Common myeloid progenitor, CD34-positive (primary cell): ENCODE measurements at regions not wholly inside any gene's neighbourhood (a gene's known extent, or its start where the extent isn't known, plus 50 kb on each side); places are given as distances from the start of the nearest gene placed in this dataset.

Experiments used
- CTCF ChIA-PET: fragments of 350-600 bp; sonication (Branson Sonifier 250); formaldehyde crosslinking; loops from one replicate; lab custom pipeline; 2021; ENCODE audit warnings: antibody characterized with exemption; lab: Charles Lee
- POLR2A ChIA-PET: fragments of 350-600 bp; sonication (Branson Sonifier 250); formaldehyde crosslinking; loops from one replicate; lab custom pipeline; 2021; ENCODE audit warnings: antibody characterized with exemption; lab: Charles Lee
- DNase-seq, 3 donors: peaks; one replicate each; pipeline versions ENCODE4 v3.0.0 to v3.0.0-alpha.2; 2013
- H3K27ac ChIP-seq, 2 experiments: 1 replicate in 1 of 2; 2 replicates in 1 of 2; pipeline ENCODE4 v1.7.0; 2013; ENCODE audit warnings: inconsistent platforms in 2 of 2, low read length in 2 of 2, mild to moderate bottlenecking in 2 of 2, low read depth in 1 of 2, moderate library complexity in 1 of 2; ENCODE audit not compliant: severe bottlenecking in 2 of 2, insufficient read depth in 1 of 2, poor library complexity in 1 of 2
- H3K27me3 ChIP-seq, 5 experiments: replicated peaks in 2 of 5; 1 replicate in 3 of 5; 2 replicates in 2 of 5; pipeline versions ENCODE4 v1.6.1 to v1.7.0; 2013; ENCODE audit warnings: low read length in 4 of 5, mild to moderate bottlenecking in 2 of 5, moderate library complexity in 2 of 5, inconsistent platforms in 1 of 5; ENCODE audit not compliant: insufficient read depth in 5 of 5, control insufficient read depth in 4 of 5
- H3K36me3 ChIP-seq, 4 experiments: 1 replicate in 2 of 4; 2 replicates in 2 of 4; pipeline versions ENCODE4 v1.6.1 to v1.7.0; 2013; ENCODE audit warnings: low read length in 3 of 4, control low read depth in 1 of 4, mild to moderate bottlenecking in 1 of 4; ENCODE audit not compliant: control insufficient read depth in 4 of 4, insufficient read depth in 4 of 4
- H3K4me1 ChIP-seq, 4 experiments: 1 replicate in 3 of 4; 2 replicates in 1 of 4; pipeline versions ENCODE4 v1.6.1 to v1.7.1; 2013; ENCODE audit warnings: low read length in 3 of 4, mild to moderate bottlenecking in 3 of 4, control low read depth in 1 of 4, inconsistent platforms in 1 of 4, moderate library complexity in 1 of 4; ENCODE audit not compliant: control insufficient read depth in 4 of 4, insufficient read depth in 4 of 4; ENCODE audit errors: control extremely low read depth in 1 of 4
- H3K4me3 ChIP-seq, 7 experiments: 1 replicate in 4 of 7; 2 replicates in 3 of 7; pipeline versions ENCODE4 v1.5.1 to v1.7.0; 2013; ENCODE audit warnings: mild to moderate bottlenecking in 7 of 7, low read length in 6 of 7, moderate library complexity in 6 of 7, inconsistent platforms in 2 of 7, low read depth in 2 of 7, control low read depth in 1 of 7; ENCODE audit not compliant: insufficient read depth in 4 of 7, control insufficient read depth in 1 of 7; ENCODE audit errors: extremely low read depth in 1 of 7
- H3K9me3 ChIP-seq, 5 experiments: 1 replicate in 4 of 5; 2 replicates in 1 of 5; pipeline versions ENCODE4 v1.6.1 to v1.7.1; 2013; ENCODE audit warnings: low read length in 4 of 5, mild to moderate bottlenecking in 2 of 5, inconsistent platforms in 1 of 5, low read depth in 1 of 5, moderate library complexity in 1 of 5; ENCODE audit not compliant: control insufficient read depth in 4 of 5, insufficient read depth in 2 of 5; ENCODE audit errors: control extremely low read depth in 1 of 5
- WGBS: methylation state at CpG from one replicate; pipeline ENCODE4 v1.1.5; 2013; ENCODE audit not compliant: insufficient coverage; 5-methylcytosine and 5-hydroxymethylcytosine counted together

DNA sequence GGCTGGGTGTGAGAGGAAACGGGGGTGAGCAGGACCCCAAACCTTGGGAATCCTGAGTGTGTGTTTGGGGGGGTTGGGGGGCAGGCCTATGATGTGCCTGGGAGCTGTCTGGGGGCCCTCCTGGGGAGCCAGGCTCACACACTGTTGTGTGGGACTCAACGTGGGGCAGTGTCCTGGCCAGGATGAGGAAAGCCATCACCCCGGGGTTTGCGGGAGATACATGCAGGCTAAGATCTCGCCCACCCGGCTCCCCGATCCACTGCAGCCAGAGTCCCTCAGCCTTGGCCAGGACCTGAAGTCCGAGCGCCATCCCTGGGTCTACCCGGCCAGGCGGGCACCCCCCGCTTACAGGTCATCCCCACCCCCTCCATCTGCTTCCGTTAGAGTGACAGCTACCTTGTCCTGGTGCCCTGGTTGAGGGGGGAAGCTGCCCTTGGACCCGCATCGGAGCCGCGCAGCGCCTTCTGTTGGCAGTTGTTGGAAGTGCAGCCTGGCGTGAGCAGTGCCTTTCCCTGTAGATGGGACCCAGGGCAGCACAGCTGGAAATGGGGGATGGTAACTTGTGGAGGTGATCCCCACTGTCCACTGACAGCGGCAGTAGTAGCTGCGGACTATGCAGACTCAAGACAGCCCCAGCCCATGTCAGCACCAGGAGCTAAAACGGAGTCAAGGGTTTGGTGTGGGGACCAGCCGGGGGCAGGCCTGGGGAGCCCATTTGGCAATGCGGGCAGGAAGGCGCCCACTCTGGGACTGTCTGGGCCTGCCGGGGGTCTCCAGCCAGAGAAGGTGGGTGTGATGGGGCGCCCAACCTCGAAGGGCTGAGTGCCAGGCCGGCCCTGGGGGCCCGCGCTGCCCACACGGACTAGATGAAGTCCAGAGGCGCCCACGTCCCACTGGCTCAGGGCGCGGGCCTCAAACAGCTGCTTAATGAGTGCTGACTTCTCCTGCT is 885.6 kb upstream of the ZNF722 start:
- Histone ChIP-seq H3K36me3 (no peaks in the 10 kb centered on the region), H3K4me3 (no peak overlapping the region), H3K9me3 (peaks cover 0 to 20% (median 12%) of the 10 kb centered on the region in 5 experiments), H3K4me1 (no peaks in the 10 kb centered on the region), H3K27me3 (no peaks in the 10 kb centered on the region), H3K27ac (no peak overlapping the region)
- no peak for DNase-seq
- 87% methylated on average over 23 of the region's 36 CpGs for WGBS
- ChIA-PET POLR2A (no interaction called here), CTCF (no interaction called here)

DNA sequence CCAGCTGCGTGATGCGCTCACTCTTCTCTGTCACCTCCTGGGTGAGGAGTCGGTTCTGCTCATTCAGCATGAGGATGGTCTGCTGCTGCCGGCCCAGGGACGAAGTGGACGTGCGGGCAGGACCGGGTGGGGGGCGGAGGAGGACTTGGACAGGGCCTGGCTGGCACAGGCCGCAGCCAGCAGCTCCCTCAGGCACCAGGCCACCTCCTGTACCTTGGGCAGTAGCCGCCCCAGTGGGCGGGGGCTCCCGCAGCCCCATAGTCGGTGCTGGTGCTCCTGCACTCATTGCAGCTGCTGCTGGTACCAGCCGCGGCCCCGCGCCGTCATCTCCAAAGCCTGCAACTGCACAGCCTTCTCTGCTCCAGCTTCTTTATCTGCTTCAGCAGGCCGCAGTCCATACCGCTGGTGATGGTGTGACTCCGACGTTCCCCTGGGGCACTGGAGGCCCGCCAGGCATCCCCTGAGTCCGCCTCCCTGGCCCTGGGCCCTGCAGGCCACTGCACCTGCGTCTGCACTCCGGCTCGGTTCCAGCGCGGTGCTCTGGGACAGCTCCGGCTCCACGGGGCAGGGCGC is 884.9 kb upstream of the ZNF722 start:
- peaks cover 0 to 16% (median 12%) of the 10 kb centered on the region in 5 experiments for H3K9me3 ChIP-seq
- H3K27me3 ChIP-seq, result no peaks in the 10 kb centered on the region
- CTCF ChIA-PET, result no interaction called here
- WGBS, result 84% methylated on average over 21 of the region's 33 CpGs
- POLR2A ChIA-PET, result no interaction called here
- H3K27ac ChIP-seq, result no peak overlapping the region
- no peak for DNase-seq
- H3K4me1 ChIP-seq, result no peaks in the 10 kb centered on the region
- no peaks in the 10 kb centered on the region for H3K36me3 ChIP-seq
- no peak overlapping the region for H3K4me3 ChIP-seq

DNA sequence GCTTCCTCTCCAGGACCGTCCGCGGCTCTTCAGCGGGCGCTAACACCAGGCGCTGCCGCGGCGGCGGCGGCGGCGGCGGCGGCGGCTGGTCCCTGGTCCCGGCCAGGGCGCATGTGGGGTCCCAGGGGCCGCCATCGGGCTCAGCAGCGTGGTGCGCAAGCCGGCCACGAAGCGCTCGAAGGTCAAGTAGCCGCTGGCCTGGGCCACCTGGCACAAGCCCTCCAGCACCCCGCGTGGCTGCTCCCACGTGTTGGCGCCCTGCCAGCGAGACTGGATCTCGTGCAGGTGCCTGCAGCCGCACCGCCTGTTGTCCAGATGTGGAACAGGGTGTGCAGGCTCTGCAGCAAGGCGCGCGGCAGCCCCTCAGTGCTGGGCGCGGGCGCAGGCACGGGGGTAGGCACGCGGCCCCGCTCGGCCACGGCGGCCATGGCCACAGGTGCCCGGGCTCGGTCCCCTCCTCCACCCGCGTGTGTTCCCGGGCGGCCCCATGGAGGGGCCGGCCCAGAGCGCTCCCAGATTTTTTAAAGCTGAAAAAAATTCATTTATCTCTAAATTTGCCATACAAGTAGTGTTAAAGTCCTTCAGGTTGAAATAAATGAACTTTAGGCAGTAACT is 884.2 kb upstream of the ZNF722 start:
- peaks cover 0 to 16% (median 13%) of the 10 kb centered on the region in 5 experiments for H3K9me3 ChIP-seq

More for the DNA sequence above, 884.2 kb upstream of the ZNF722 start:
- POLR2A ChIA-PET, result no interaction called here
- WGBS, result 71% methylated on average over 48 of the region's 56 CpGs
- Histone ChIP-seq H3K4me3 (no peak overlapping the region), H3K27ac (no peak overlapping the region), H3K4me1 (no peaks in the 10 kb centered on the region), H3K36me3 (no peaks in the 10 kb centered on the region), H3K27me3 (no peaks in the 10 kb centered on the region)
- CTCF ChIA-PET, result no interaction called here
- DNase-seq, result no peak
